Neural cell (in vitro differentiated cells): ENCODE measurements at regions not wholly inside any gene's neighbourhood (a gene's known extent, or its start where the extent isn't known, plus 50 kb on each side); places are given as distances from the start of the nearest gene placed in this dataset.

Experiments used
- H2AFZ ChIP-seq: fragments of 200-600, 300-800 bp; sonication (generic), shearing (Covaris generic); 2 replicates; pipeline ENCODE4 v1.6.0; 2014; ENCODE audit warnings: low read depth, mild to moderate bottlenecking, antibody characterized with exemption, low read length, moderate library complexity
- H3F3A ChIP-seq: fragments of 200-600 bp; shearing (Covaris generic); 2 replicates; pipeline ENCODE4 v1.6.1; 2016; ENCODE audit warnings: mild to moderate bottlenecking, moderate library complexity, mixed read lengths, antibody characterized with exemption, low read length; ENCODE audit not compliant: insufficient read depth, poor library complexity, severe bottlenecking
- H3K27ac ChIP-seq: fragments of 200-600, 300-800 bp; sonication (generic), shearing (Covaris generic); 2 replicates; pipeline ENCODE4 v1.5.1; 2014; ENCODE audit warnings: mild to moderate bottlenecking, low read length, moderate library complexity
- H3K27me3 ChIP-seq: fragments of 300-800, 200-600 bp; sonication (generic), shearing (Covaris generic); 2 replicates; pipeline ENCODE4 v1.6.0; 2014; ENCODE audit warnings: mild to moderate bottlenecking, low read depth, low read length, moderate library complexity; ENCODE audit not compliant: insufficient read depth
- H3K36me3 ChIP-seq: fragments of 300-800, 200-600 bp; sonication (generic), shearing (Covaris generic); 2 replicates; pipeline ENCODE4 v1.5.1; 2014; ENCODE audit warnings: mild to moderate bottlenecking, antibody characterized with exemption, low read length, moderate library complexity; ENCODE audit not compliant: insufficient read depth
- H3K4me2 ChIP-seq: fragments of 300-800, 200-600 bp; sonication (generic), shearing (Covaris generic); 2 replicates; pipeline ENCODE4 v1.6.0; 2014; ENCODE audit warnings: mild to moderate bottlenecking, low read length
- H3K4me3 ChIP-seq: fragments of 300-800, 200-600 bp; sonication (generic), shearing (Covaris generic); 2 replicates; pipeline ENCODE4 v1.5.1; 2014; ENCODE audit warnings: mild to moderate bottlenecking, low read length, moderate library complexity
- H3K79me2 ChIP-seq: fragments of 200-600 bp; shearing (Covaris generic); replicated peaks from 2 replicates; pipeline ENCODE4 v1.6.0; 2014; ENCODE audit warnings: mild to moderate bottlenecking, low read length, moderate library complexity; ENCODE audit not compliant: insufficient read depth
- H3K9ac ChIP-seq: fragments of 300-800, 200-600 bp; sonication (generic), shearing (Covaris generic); 2 replicates; pipeline ENCODE4 v1.6.1; 2016; ENCODE audit warnings: mild to moderate bottlenecking, low read length, mixed read lengths
- H3K9me2 ChIP-seq: fragments of 200-600 bp; shearing (Covaris generic); 2 replicates; pipeline ENCODE4 v1.6.1; 2016; ENCODE audit warnings: mild to moderate bottlenecking, low read length, mixed read lengths; ENCODE audit not compliant: insufficient read depth
- H3K9me3 ChIP-seq: fragments of 200-600, 300-800 bp; sonication (generic), shearing (Covaris generic); 2 replicates; pipeline ENCODE4 v1.6.1; 2016; ENCODE audit warnings: mild to moderate bottlenecking, mixed run types, low read length, moderate library complexity, mixed read lengths
- H4K20me1 ChIP-seq: fragments of 200-600 bp; shearing (Covaris generic); 2 replicates; pipeline ENCODE4 v1.6.1; 2016; ENCODE audit warnings: mild to moderate bottlenecking, mixed run types; ENCODE audit not compliant: insufficient read depth
- CTCF ChIP-seq: fragments of 450-650 bp; IDR thresholded peaks from 2 replicates; pipeline ENCODE4 v1.5.1; 2014; ENCODE audit warnings: antibody characterized with exemption, mild to moderate bottlenecking, moderate library complexity; ENCODE audit not compliant: poor library complexity, severe bottlenecking
- EP300 ChIP-seq: fragments of 450-650 bp; conservative IDR thresholded peaks from 2 replicates; pipeline ENCODE4 v1.6.1; 2014; ENCODE audit warnings: antibody characterized with exemption, mild to moderate bottlenecking, moderate library complexity; ENCODE audit not compliant: poor library complexity, severe bottlenecking
- EZH2 ChIP-seq: fragments of 200-600, 300-800 bp; shearing (Covaris generic), sonication (generic); IDR thresholded peaks from 2 replicates; pipeline ENCODE4 v1.6.1; 2014; ENCODE audit warnings: antibody characterized with exemption, low read length, borderline replicate concordance, mild to moderate bottlenecking; ENCODE audit not compliant: insufficient read depth, poor library complexity, severe bottlenecking
- MXI1 ChIP-seq: fragments of 450-650 bp; conservative IDR thresholded peaks from 2 replicates; pipeline ENCODE4 v1.6.1; 2014; ENCODE audit warnings: antibody characterized with exemption, mild to moderate bottlenecking; ENCODE audit not compliant: poor library complexity, severe bottlenecking
- POLR2AphosphoS5 ChIP-seq: IDR thresholded peaks from 2 replicates; pipeline ENCODE4 v1.6.1; 2012
- RAD21 ChIP-seq: fragments of 450-650 bp; conservative IDR thresholded peaks from 2 replicates; pipeline ENCODE4 v1.6.1; 2014; ENCODE audit warnings: antibody characterized with exemption, mild to moderate bottlenecking, moderate library complexity
- REST ChIP-seq: IDR thresholded peaks from 2 replicates; pipeline ENCODE4 v1.6.1; 2012; ENCODE audit warnings: borderline replicate concordance
- SMC3 ChIP-seq: fragments of 450-650 bp; conservative IDR thresholded peaks from 2 replicates; pipeline ENCODE4 v1.6.1; 2014; ENCODE audit warnings: antibody characterized with exemption, mild to moderate bottlenecking, moderate library complexity; ENCODE audit not compliant: poor library complexity
- TAF1 ChIP-seq: IDR thresholded peaks from 2 replicates; pipeline ENCODE4 v1.6.1; 2012; ENCODE audit warnings: low read depth

GRCh38 chr13:44063881-44064280, 184.2 kb downstream of the LACC1 start:
- TF ChIP-seq RAD21, result no peak
- TF ChIP-seq TAF1, result no peak
- TF ChIP-seq MXI1, result no peak
- TF ChIP-seq POLR2AphosphoS5, result no peak
- TF ChIP-seq EZH2, result no peak
- no peak for TF ChIP-seq SMC3
- no peak for TF ChIP-seq REST
- TF ChIP-seq CTCF, result no peak
- TF ChIP-seq EP300, result no peak
- no peak overlapping the region for H3K27ac ChIP-seq
- no peak overlapping the region for H3K4me2 ChIP-seq
- H4K20me1 ChIP-seq, result no peaks in the 10 kb centered on the region
- no peaks in the 10 kb centered on the region for H3K9me3 ChIP-seq
- no peak overlapping the region for H3K9ac ChIP-seq
- no peaks in the 10 kb centered on the region for H3K27me3 ChIP-seq
- H3K79me2 ChIP-seq, result no peaks in the 10 kb centered on the region
- H3K9me2 ChIP-seq, result no peaks in the 10 kb centered on the region
- no peak overlapping the region for H2AFZ ChIP-seq
- no peaks in the 10 kb centered on the region for H3F3A ChIP-seq
- H3K36me3 ChIP-seq, result no peaks in the 10 kb centered on the region
- no peak overlapping the region for H3K4me3 ChIP-seq

DNA sequence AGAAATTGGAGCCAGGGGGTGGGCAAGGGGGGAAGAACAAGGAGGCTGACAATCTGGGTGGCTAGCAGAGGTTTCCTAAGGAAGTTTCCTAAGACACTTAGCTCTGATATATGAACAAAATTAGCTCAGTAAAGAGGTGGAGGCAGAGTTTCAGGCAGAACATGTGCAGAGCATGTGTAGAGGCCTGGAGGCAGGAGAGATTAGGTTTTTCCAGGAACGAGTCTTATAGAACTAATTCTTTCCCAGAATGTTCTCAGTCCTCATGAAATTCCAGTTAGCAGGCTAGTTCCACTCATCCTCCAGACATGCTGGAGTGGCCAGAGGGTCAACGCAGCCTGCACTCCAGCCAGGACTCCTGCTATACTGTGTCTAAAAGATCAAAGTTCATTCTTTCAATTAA, 184.7 kb downstream of the LACC1 start:
- Histone ChIP-seq H3K27me3 (no peaks in the 10 kb centered on the region), H3K9me3 (no peaks in the 10 kb centered on the region), H3F3A (no peaks in the 10 kb centered on the region), H3K4me2 (no peak overlapping the region), H3K79me2 (no peaks in the 10 kb centered on the region), H3K36me3 (no peaks in the 10 kb centered on the region), H3K9ac (no peak overlapping the region), H4K20me1 (no peaks in the 10 kb centered on the region), H3K9me2 (no peaks in the 10 kb centered on the region), H2AFZ (no peak overlapping the region), H3K27ac (no peak overlapping the region), H3K4me3 (no peak overlapping the region)
- no peak for TF ChIP-seq TAF1
- TF ChIP-seq REST, result no peak
- TF ChIP-seq EP300, result no peak
- TF ChIP-seq RAD21, result no peak
- no peak for TF ChIP-seq SMC3
- no peak for TF ChIP-seq MXI1
- no peak for TF ChIP-seq CTCF
- no peak for TF ChIP-seq EZH2
- TF ChIP-seq POLR2AphosphoS5, result no peak
